SK-N-SH treated with all-trans-retinoic acid at 6 μM for 48 hours (cell line): ENCODE measurements at regions not wholly inside any gene's neighbourhood (a gene's known extent, or its start where the extent isn't known, plus 50 kb on each side); places are given as distances from the start of the nearest gene placed in this dataset.

Source experiments
- ATAC-seq: fragments of 200-7000 bp; cut with Tn5 transposase; 3 replicates; pipeline ENCODE4 v1.9.1; 2020; ENCODE audit warnings: mild to moderate bottlenecking, moderate library complexity
- ARNTL ChIP-seq: fragments of 450-650 bp; formaldehyde crosslinking; IDR thresholded peaks from 2 replicates; pipeline ENCODE4 v1.5.0; 2020; ENCODE audit warnings: low read depth, mild to moderate bottlenecking, moderate library complexity, borderline replicate concordance
- BACH2 ChIP-seq: fragments of 250-450 bp; sonication (Bioruptor Pico); IDR thresholded peaks from 2 replicates; pipeline ENCODE4 v1.9.0; 2021; ENCODE audit warnings: mild to moderate bottlenecking, borderline replicate concordance
- CREB5 ChIP-seq: fragments of 250-450 bp; sonication (Bioruptor Pico); IDR thresholded peaks from 2 replicates; pipeline ENCODE4 v1.5.1; 2020; ENCODE audit warnings: low read depth, mild to moderate bottlenecking, moderate library complexity
- CSDC2 ChIP-seq: fragments of 250-450 bp; sonication (Bioruptor Pico); IDR thresholded peaks from 2 replicates; pipeline ENCODE4 v1.5.0; 2020; ENCODE audit warnings: mild to moderate bottlenecking, moderate library complexity
- CSRNP3 ChIP-seq: fragments of 250-450 bp; sonication (Bioruptor Pico); IDR thresholded peaks from 2 replicates; pipeline ENCODE4 v1.5.1; 2021; ENCODE audit warnings: mild to moderate bottlenecking, moderate library complexity
- ESRRG ChIP-seq: fragments of 250-450 bp; sonication (Bioruptor Pico); IDR thresholded peaks from 2 replicates; pipeline ENCODE4 v1.6.1; 2021; ENCODE audit warnings: mild to moderate bottlenecking
- GLIS3 ChIP-seq: fragments of 250-450 bp; sonication (Bioruptor Pico); IDR thresholded peaks from 2 replicates; pipeline ENCODE4 v1.5.0; 2020; ENCODE audit warnings: mild to moderate bottlenecking, moderate library complexity
- ISL1 ChIP-seq: fragments of 250-450 bp; sonication (Bioruptor Pico); IDR thresholded peaks from 2 replicates; pipeline ENCODE4 v2.1.2; 2022; ENCODE audit warnings: mild to moderate bottlenecking, moderate library complexity
- OSR1 ChIP-seq: fragments of 250-450 bp; sonication (Bioruptor Pico); IDR thresholded peaks from 2 replicates; pipeline ENCODE4 v1.8.0; 2022; ENCODE audit warnings: moderate library complexity, mild to moderate bottlenecking, inconsistent platforms
- PATZ1 ChIP-seq: fragments of 250-450 bp; sonication (Bioruptor Pico); IDR thresholded peaks from 2 replicates; pipeline ENCODE4 v1.8.0; 2020; ENCODE audit warnings: mild to moderate bottlenecking, moderate library complexity, borderline replicate concordance
- PPARA ChIP-seq: fragments of 250-450 bp; sonication (Bioruptor Pico); IDR thresholded peaks from 2 replicates; pipeline ENCODE4 v1.5.0; 2020; ENCODE audit warnings: mild to moderate bottlenecking, borderline replicate concordance
- RARB ChIP-seq: fragments of 250-450 bp; sonication (Bioruptor Pico); IDR thresholded peaks from 2 replicates; pipeline ENCODE4 v1.8.0; 2021; ENCODE audit warnings: mild to moderate bottlenecking, moderate library complexity
- SNAI2 ChIP-seq: fragments of 250-450 bp; sonication (Bioruptor Pico); IDR thresholded peaks from 2 replicates; pipeline ENCODE4 v1.5.0; 2020; ENCODE audit warnings: mild to moderate bottlenecking, moderate library complexity
- TCF4 ChIP-seq: fragments of 250-450 bp; sonication (Bioruptor Pico); IDR thresholded peaks from 2 replicates; pipeline ENCODE4 v1.8.0; 2021; ENCODE audit warnings: mild to moderate bottlenecking, moderate library complexity, borderline replicate concordance
- TOX ChIP-seq: fragments of 250-450 bp; sonication (Bioruptor Pico); IDR thresholded peaks from 2 replicates; pipeline ENCODE4 v1.8.0; 2021; ENCODE audit warnings: mild to moderate bottlenecking, moderate library complexity, borderline replicate concordance
- TSHZ2 ChIP-seq: fragments of 250-450 bp; sonication (Bioruptor Pico); IDR thresholded peaks from 2 replicates; pipeline ENCODE4 v1.5.0; 2020; ENCODE audit warnings: mild to moderate bottlenecking, moderate library complexity
- ZC3H10 ChIP-seq: fragments of 250-450 bp; sonication (Bioruptor Pico); IDR thresholded peaks from 2 replicates; pipeline ENCODE4 v1.5.1; 2021; ENCODE audit warnings: mild to moderate bottlenecking, moderate library complexity
- ZFP3 ChIP-seq: fragments of 250-450 bp; sonication (Bioruptor Pico); IDR thresholded peaks from 2 replicates; pipeline ENCODE4 v1.5.0; 2020; ENCODE audit warnings: mild to moderate bottlenecking, moderate library complexity
- ZFP30 ChIP-seq: fragments of 450-650 bp; formaldehyde crosslinking; IDR thresholded peaks from 2 replicates; pipeline ENCODE4 v1.5.0; 2022; ENCODE audit warnings: mild to moderate bottlenecking, moderate library complexity
- ZNF565 ChIP-seq: fragments of 450-650 bp; formaldehyde crosslinking; conservative IDR thresholded peaks from 2 replicates; pipeline ENCODE4 v1.5.0; 2020; ENCODE audit warnings: low read depth, mild to moderate bottlenecking, moderate library complexity
- ZNF70 ChIP-seq: fragments of 450-650 bp; formaldehyde crosslinking; IDR thresholded peaks from 2 replicates; pipeline ENCODE4 v1.5.0; 2020; ENCODE audit warnings: mild to moderate bottlenecking, moderate library complexity
- ZNF8 ChIP-seq: fragments of 450-650 bp; formaldehyde crosslinking; IDR thresholded peaks from 2 replicates; pipeline ENCODE4 v1.5.0; 2020; ENCODE audit warnings: mild to moderate bottlenecking, moderate library complexity

GRCh38 chr7:121798896-121799295 is 74.1 kb upstream of the PTPRZ1 start:
- TF ChIP-seq ZFP3 (no peak), CREB5 (CRISPR knock-in tag) (no peak), CSRNP3 (CRISPR knock-in tag) (no peak), TSHZ2 (no peak), GLIS3 (CRISPR knock-in tag) (no peak), PPARA (CRISPR knock-in tag) (no peak), TOX (CRISPR knock-in tag) (no peak), ZNF70 (CRISPR knock-in tag) (no peak), PATZ1 (no peak), TCF4 (CRISPR knock-in tag) (no peak), ESRRG (CRISPR knock-in tag) (no peak), BACH2 (CRISPR knock-in tag) (no peak), SNAI2 (CRISPR knock-in tag) (no peak), ZFP30 (CRISPR knock-in tag) (no peak), ISL1 (CRISPR knock-in tag) (no peak), ARNTL (CRISPR knock-in tag) (no peak), OSR1 (no peak), ZNF8 (CRISPR knock-in tag) (no peak), RARB (CRISPR knock-in tag) (no peak)
- TF ChIP-seq, all 23 proteins: peak for 0
- ATAC-seq: no peak

- ATAC-seq: no peak
- TF ChIP-seq TCF4 (CRISPR knock-in tag): no peak
- TF ChIP-seq CSDC2 (CRISPR knock-in tag): no peak
- TF ChIP-seq BACH2 (CRISPR knock-in tag): no peak
- no peak for TF ChIP-seq RARB (CRISPR knock-in tag)
- TF ChIP-seq CREB5 (CRISPR knock-in tag): no peak
- TF ChIP-seq CSRNP3 (CRISPR knock-in tag): no peak
- TF ChIP-seq ZC3H10: no peak
- TF ChIP-seq TSHZ2: no peak
- no peak for TF ChIP-seq ISL1 (CRISPR knock-in tag)
- TF ChIP-seq ZNF8 (CRISPR knock-in tag): no peak
- TF ChIP-seq PATZ1: no peak
- no peak for TF ChIP-seq GLIS3 (CRISPR knock-in tag)
- no peak for TF ChIP-seq TOX (CRISPR knock-in tag)
- no peak for TF ChIP-seq ESRRG (CRISPR knock-in tag)
- no peak for TF ChIP-seq ARNTL (CRISPR knock-in tag)
- TF ChIP-seq ZFP3: no peak
- no peak for TF ChIP-seq ZNF565 (CRISPR knock-in tag)
These were observed 74.5 kb upstream of the PTPRZ1 start for GRCh38 chr7:121798453-121798840.
